GM12878 (cell line): ENCODE measurements at regions not wholly inside any gene's neighbourhood (a gene's known extent, or its start where the extent isn't known, plus 50 kb on each side); places are given as distances from the start of the nearest gene placed in this dataset.

Experiments
- ATAC-seq: fragments of 200-7000 bp; cut with Tn5 transposase; 3 replicates; pipeline ENCODE4 v1.9.1; 2020; ENCODE audit warnings: mild to moderate bottlenecking, moderate library complexity
- BruUV-seq: library from RNA; stranded (reverse); fragments of 400-500 nt; replicated peaks from 2 replicates; lab custom pipeline; 2021; lab: Mats Ljungman, UMichigan
- CTCF ChIA-PET: fragments of 300-600 bp; sonication (Branson Sonifier 250); formaldehyde crosslinking; extraction: SDS; loops from one replicate; lab custom pipeline; 2021; ENCODE audit warnings: inconsistent platforms; lab: Yijun Ruan, JAX
- POLR2A ChIA-PET: fragments of 350-600 bp; formaldehyde crosslinking; extraction: SDS; loops from one replicate; lab custom pipeline; 2021; ENCODE audit warnings: inconsistent platforms; lab: Charles Lee
- RAD21 ChIA-PET: fragments of 300-600 bp; sonication (Branson Sonifier 250); formaldehyde crosslinking; loops from one replicate; lab custom pipeline; 2023; ENCODE audit warnings: antibody characterized with exemption; ENCODE audit not compliant: unreplicated experiment; lab: Charles Lee
- SMC1A ChIA-PET: fragments of 300-600 bp; sonication (Branson Sonifier 250); formaldehyde crosslinking; loops from one replicate; lab custom pipeline; 2023; ENCODE audit not compliant: unreplicated experiment, uncharacterized antibody; lab: Charles Lee
- DNase-seq: peaks from one replicate; pipeline ENCODE4 v3.0.0-alpha.2; 2011; ENCODE audit warnings: low read depth, low spot score
- FAIRE-seq: peaks from 3 replicates; lab custom pipeline; 2011; peaks lifted over from hg19 to GRCh38; lab: Jason Lieb, UNC
- H2AFZ ChIP-seq: 2 replicates; pipeline ENCODE4 v1.6.0; 2011; ENCODE audit warnings: low read depth, low read length, control low read depth; ENCODE audit not compliant: control insufficient read depth
- H3K27ac ChIP-seq: 2 replicates; pipeline ENCODE4 v1.5.1; 2011; ENCODE audit warnings: control low read depth; ENCODE audit not compliant: control insufficient read depth, insufficient read depth
- H3K27me3 ChIP-seq, 2 experiments: replicated peaks in 1 of 2; 2 replicates each; pipeline versions ENCODE4 v1.6.0 to v1.6.1; 2011; ENCODE audit warnings: low read length in 1 of 2; ENCODE audit not compliant: control insufficient read depth in 2 of 2, insufficient read depth in 2 of 2
- H3K36me3 ChIP-seq, 2 experiments: 2 replicates each; pipeline ENCODE4 v1.5.1; 2011; ENCODE audit warnings: low read length in 1 of 2; ENCODE audit not compliant: control insufficient read depth in 2 of 2, insufficient read depth in 2 of 2
- H3K4me1 ChIP-seq: 2 replicates; pipeline ENCODE4 v1.6.1; 2011; ENCODE audit warnings: mild to moderate bottlenecking, low read length, moderate library complexity, mixed read lengths; ENCODE audit not compliant: control insufficient read depth, insufficient read depth
- H3K4me2 ChIP-seq: 2 replicates; pipeline ENCODE4 v1.6.0; 2011; ENCODE audit warnings: control low read depth; ENCODE audit not compliant: control insufficient read depth, insufficient read depth
- H3K4me3 ChIP-seq: fragments of 200-600 bp; sonication (generic); 2 replicates; pipeline ENCODE4 v1.5.1; 2016
- H3K79me2 ChIP-seq: 2 replicates; pipeline ENCODE4 v1.6.0; 2011; ENCODE audit warnings: low read length; ENCODE audit not compliant: control insufficient read depth, insufficient read depth
- H3K9ac ChIP-seq: 2 replicates; pipeline ENCODE4 v1.8.0; 2011; ENCODE audit warnings: low read length, control low read depth, mixed read lengths; ENCODE audit not compliant: control insufficient read depth, insufficient read depth
- H3K9me3 ChIP-seq: replicated peaks from 3 replicates; pipeline ENCODE4 v1.5.1; 2011; ENCODE audit warnings: mild to moderate bottlenecking, low read length; ENCODE audit not compliant: control insufficient read depth, insufficient read depth
- H4K20me1 ChIP-seq: 2 replicates; pipeline ENCODE4 v1.6.0; 2011; ENCODE audit not compliant: control insufficient read depth, insufficient read depth
- DPF2 ChIP-seq: fragments of 450-650 bp; IDR thresholded peaks from 2 replicates; pipeline ENCODE4 v1.6.1; 2017; ENCODE audit warnings: mild to moderate bottlenecking
- MEF2A ChIP-seq: IDR thresholded peaks from 2 replicates; pipeline ENCODE4 v1.6.1; 2011; ENCODE audit warnings: low read depth, mild to moderate bottlenecking, low read length, moderate library complexity; ENCODE audit not compliant: insufficient read depth
- PML ChIP-seq: IDR thresholded peaks from 2 replicates; pipeline ENCODE4 v1.6.1; 2012; ENCODE audit warnings: low read length, inconsistent platforms
- POU2F2 ChIP-seq: IDR thresholded peaks from 3 replicates; pipeline ENCODE4 v1.6.1; 2011; ENCODE audit warnings: low read depth, mild to moderate bottlenecking, low read length, borderline replicate concordance
- PRDM15 ChIP-seq: fragments of 450-650 bp; formaldehyde crosslinking; IDR thresholded peaks from 2 replicates; pipeline ENCODE4 v1.4.0; 2020; ENCODE audit warnings: mild to moderate bottlenecking, moderate library complexity
- RBBP5 ChIP-seq: fragments of 200-600 bp; sonication (generic); conservative IDR thresholded peaks from 2 replicates; pipeline ENCODE4 v1.6.1; 2016
- SIN3A ChIP-seq: IDR thresholded peaks from 2 replicates; pipeline ENCODE4 v1.6.1; 2012; ENCODE audit warnings: low read depth, low read length, improper control_type of control experiment
- SP1 ChIP-seq: IDR thresholded peaks from one replicate; pipeline ENCODE4 v1.6.1; 2011; ENCODE audit warnings: low read depth, low read length
- STAT1 ChIP-seq: fragments of 450-650 bp; conservative IDR thresholded peaks from 2 replicates; pipeline ENCODE4 v1.6.1; 2014; ENCODE audit warnings: antibody characterized with exemption, mild to moderate bottlenecking
- WGBS: methylation state at CpG from one replicate; pipeline ENCODE4 v1.1.6; 2016; ENCODE audit warnings: low lambda C conversion rate; ENCODE audit not compliant: insufficient replicate concordance, insufficient coverage; ENCODE audit errors: missing lambda C conversion rate; 5-methylcytosine and 5-hydroxymethylcytosine counted together
- in situ Hi-C: fragments of 300-500 bp; cut with MboI; formaldehyde crosslinking; loops from 9 replicates; pipeline ENCODE4 v1.14.3; 2018; ENCODE audit warnings: mixed read lengths
- intact Hi-C: fragments of 100-400 bp; cut with micrococcal nuclease; formaldehyde crosslinking; loops from one replicate; pipeline ENCODE4 v1.14.2; 2022; ENCODE audit not compliant: unreplicated experiment

GRCh38 chr1:95536501-95536900 lies 302.5 kb downstream of the RWDD3 start:
- CTCF ChIA-PET, result no interaction called here
- Histone ChIP-seq H2AFZ (no peak overlapping the region), H3K9me3 (no peaks in the 10 kb centered on the region), H3K4me2 (no peak overlapping the region), H3K79me2 (no peaks in the 10 kb centered on the region), H3K4me1 (no peaks in the 10 kb centered on the region), H3K9ac (no peak overlapping the region), H3K4me3 (no peak overlapping the region), H3K27ac (no peak overlapping the region), H4K20me1 (no peaks in the 10 kb centered on the region)
- SMC1A ChIA-PET, result no interaction called here
- intact Hi-C loops, result no loop called here
- POLR2A ChIA-PET, result no interaction called here
- FAIRE-seq (no peak), ATAC-seq (no peak), DNase-seq (no peak)
- BruUV-seq, result no TSS peak
- 14% methylated on average over 5 of the region's 5 CpGs for WGBS
- TF ChIP-seq PML (no peak), POU2F2 (no peak), DPF2 (no peak), PRDM15 (no peak), MEF2A (no peak), SIN3A (no peak), RBBP5 (no peak), SP1 (no peak), STAT1 (no peak)
- TF ChIP-seq, all 136 proteins: peak for 0
- RAD21 ChIA-PET, result no interaction called here
- Histone ChIP-seq H3K27me3 (no peaks in the 10 kb centered on the region), H3K36me3 (no peaks in the 10 kb centered on the region)
- in situ Hi-C loops, result no loop called here
